NCI-H1417 treated with DMSO at 0.1 percent for 48 hours (cell line): ENCODE measurements at regions not wholly inside any gene's neighbourhood (a gene's known extent, or its start where the extent isn't known, plus 50 kb on each side); places are given as distances from the start of the nearest gene placed in this dataset.

Source experiments
- DNase-seq: peaks from one replicate; lab custom pipeline; 2025; lab: John Stamatoyannopoulos, UW

DNA sequence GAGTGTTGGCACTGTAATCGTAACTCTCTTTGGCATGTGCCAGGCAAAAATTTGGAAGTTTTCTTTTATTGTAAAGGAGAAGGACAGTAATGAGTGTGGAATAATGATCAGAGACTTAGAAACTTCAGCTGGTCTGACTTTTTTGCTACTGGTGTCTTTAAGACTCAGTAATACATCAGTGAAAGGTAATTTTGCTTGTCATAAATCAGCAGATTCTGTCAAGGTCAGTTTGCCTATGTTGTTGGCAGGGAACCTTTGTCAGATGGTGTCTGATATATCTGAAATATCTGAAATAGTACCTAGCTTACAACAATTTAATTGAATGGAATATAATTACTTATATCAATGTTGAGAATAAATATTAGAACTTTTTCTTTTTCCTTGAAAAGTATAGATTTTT, 516.9 kb downstream of the LRFN5 start:
- no peak for DNase-seq

DNA sequence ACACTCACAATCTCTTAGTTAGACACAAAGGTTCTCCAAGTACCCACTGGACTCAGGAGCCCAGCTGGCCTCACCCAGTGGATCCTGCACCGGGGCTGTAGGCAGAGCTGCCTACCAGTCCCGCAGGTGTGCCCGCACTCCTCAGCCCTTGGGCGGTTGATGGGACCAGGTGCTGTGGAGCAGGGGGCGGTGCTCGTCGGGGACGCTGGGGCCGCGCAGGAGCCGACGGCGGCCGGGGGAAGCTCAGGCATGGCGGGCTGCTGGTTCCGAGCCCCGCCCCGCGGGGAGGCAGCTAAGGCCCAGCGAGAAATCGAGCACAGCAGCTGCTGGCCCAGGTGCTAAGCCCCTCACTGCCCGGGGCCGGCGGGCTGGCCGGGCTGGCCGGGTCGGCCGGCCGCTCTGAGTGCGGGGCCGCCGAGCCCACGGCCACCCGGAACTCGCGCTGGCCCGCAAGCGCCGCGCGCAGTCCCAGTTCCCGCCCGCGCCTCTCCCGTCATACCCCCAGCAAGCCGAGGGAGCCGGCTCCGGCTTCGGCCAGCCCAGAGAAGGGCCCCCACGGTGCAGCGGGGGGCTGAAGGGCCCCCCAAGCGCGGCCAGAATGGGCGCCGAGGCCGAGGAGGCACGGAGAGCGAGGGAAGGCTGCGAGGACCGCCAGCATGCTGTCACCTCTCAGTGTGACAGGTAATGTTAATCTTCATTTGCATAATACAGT, 506.8 kb downstream of the LRFN5 start:
- DNase-seq: no peak

DNA sequence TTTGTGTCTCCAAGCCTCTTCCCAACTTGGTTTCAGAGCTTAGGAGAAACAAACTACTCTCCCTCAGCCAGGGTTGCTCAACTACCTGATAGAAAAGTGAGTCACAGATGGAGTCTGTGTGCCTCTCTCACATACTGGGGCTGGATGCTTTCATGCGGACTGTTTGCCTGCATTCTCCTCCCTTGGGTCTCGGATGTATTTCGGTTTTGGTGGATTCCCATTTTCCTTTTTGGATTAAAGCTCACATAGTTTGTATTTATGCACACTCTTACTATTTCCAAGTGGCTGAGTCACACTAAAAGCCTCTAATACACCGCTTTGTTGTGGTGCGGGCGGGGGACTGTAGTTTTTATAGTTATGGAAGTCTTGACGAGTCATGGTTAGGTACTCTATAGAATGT, 505.4 kb downstream of the LRFN5 start:
- DNase-seq: no peak

- DNase-seq: no peak
Measured at GRCh38 chr14:42111355-42111754, 504.7 kb downstream of the LRFN5 start.

GRCh38 chr14:42110167-42110566, 503.5 kb downstream of the LRFN5 start:
- DNase-seq: no peak

DNA sequence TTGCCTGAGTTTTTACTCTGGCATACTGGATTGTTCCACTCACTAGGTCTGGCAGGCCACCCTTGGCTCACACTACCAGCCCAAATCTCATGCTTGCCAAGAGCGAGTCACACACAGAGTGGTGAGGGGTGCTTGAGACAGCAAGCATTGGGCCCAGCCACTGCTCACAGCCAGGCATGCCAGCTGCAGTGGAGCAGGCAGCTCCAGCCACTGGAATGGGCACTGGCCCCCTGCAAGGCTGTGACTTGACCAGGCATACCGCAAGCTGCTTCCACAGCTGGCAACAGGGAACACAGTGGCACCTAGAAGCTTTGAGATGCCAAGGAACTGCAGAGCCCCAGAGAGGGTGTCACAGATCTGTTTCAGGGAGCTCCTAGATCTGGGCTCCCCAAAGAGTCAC, 488.5 kb downstream of the LRFN5 start:
- no peak for DNase-seq

- no peak for DNase-seq
Measured at GRCh38 chr14:42090122-42090521, 483.4 kb downstream of the LRFN5 start.

GRCh38 chr14:42079911-42080310, 473.2 kb downstream of the LRFN5 start:
- DNase-seq: no peak

- no peak for DNase-seq
Measured at GRCh38 chr14:42078345-42078744, 471.7 kb downstream of the LRFN5 start.

- no peak for DNase-seq
Measured at GRCh38 chr14:42070031-42070430, 463.4 kb downstream of the LRFN5 start.

- no peak for DNase-seq
Measured at GRCh38 chr14:42057111-42057510, 450.4 kb downstream of the LRFN5 start.

DNA sequence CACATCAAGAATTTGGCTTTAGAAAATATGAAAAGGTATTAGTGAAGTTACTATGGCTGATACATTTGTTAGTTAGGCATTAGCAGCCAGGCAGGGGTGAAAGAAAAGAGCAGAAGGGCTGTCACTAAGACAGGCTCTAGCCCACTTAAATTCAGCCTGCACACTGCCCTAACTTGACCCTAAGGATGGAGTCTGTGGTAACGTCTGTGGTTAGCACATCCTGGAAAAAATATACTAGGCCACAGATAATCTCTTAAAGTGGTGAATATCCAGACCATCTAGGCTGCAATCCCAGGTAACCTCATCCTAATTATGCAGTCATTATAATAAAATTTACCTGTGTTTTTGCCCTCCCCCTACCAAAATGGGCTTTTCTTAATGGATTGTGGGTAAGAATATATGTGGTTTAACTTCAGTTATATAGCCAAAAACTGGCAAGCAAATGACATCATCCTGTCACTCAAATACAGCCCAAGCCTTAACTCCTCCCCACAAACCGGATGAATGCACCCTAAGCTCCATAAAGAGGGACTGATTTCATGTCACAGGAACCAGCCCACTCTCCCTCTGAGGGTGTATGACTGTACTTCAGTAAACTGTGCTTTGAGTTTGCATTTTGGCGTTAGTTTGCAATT, 440.9 kb downstream of the LRFN5 start:
- no peak for DNase-seq

- no peak for DNase-seq
Measured at GRCh38 chr14:42045383-42045782, 438.7 kb downstream of the LRFN5 start.

DNA sequence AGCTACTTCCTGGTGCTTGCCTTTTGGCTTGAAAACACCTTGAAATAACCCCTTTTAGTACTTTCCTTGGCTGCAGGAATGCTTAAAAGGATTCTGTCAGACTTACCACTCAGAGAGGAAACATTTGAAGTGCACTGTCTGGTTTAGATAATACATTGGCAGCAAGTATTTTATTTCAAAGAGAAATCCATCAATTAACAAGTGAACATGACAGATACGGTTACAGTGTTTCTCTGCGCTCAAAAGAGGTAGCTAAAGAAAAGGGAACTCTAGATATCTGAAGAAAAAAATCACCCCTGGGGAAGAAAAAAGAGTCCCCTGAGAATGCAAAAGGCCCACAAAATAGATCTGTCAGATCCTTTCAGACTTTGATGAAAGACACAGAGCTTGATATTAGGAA, 421.9 kb downstream of the LRFN5 start:
- no peak for DNase-seq

DNA sequence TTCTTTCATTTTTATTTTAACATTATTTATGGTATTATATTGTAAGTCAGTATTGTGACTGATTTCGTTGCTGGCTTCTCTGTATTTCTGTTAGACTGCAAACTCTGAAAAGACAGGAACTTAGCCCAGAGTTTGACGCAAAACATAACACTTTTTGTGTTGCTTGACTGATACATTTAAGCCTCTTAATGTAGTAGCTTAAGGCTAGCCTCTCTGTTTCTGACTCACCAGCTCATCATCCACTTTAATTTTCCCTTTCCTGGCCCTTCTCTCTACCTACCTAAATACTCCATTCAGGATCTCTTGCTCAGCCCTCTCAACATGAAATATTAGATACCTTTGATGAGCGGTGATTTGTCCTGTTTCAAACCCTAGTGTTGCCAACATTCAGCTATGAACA, 420.6 kb downstream of the LRFN5 start:
- no peak for DNase-seq

DNA sequence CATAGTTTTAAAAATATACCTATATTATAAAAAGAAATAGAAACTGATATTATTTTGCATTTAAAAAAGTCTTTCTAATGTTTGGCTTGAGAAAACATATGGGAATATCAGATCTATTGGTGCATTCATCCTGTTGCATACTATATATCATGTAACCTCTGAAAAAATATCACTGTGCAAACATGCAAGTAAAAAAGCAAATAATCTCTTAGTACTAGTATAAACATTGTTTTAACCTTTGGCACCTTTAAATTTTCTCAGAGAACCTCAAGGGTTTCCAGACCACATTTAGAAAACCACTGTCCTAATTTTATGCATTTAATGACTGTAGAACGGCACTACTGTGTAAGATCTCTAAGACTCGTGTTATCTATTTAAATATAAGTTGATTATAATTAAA, 416.8 kb downstream of the LRFN5 start:
- no peak for DNase-seq

GRCh38 chr14:42014301-42014700, 407.6 kb downstream of the LRFN5 start:
- no peak for DNase-seq

- no peak for DNase-seq
Measured at GRCh38 chr14:42013559-42013958, 406.9 kb downstream of the LRFN5 start.

DNA sequence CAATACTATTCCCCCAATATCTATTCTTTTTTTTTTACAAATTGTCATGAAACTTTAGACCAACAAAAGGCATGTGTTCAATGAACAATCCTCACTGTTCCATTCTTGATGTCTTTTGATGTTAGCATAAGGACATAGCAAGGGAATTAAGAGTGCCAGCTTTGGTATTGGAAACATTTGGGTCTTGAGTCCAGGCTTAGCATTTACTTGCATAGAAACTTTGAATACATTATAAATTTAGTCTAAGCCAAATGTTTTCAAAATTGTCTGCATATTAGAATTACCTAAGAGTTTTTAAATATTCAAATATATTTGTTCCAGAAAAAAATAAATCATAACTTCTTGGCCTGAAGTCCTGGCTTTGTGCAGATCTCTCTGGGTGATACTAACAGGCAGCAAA, 406.5 kb downstream of the LRFN5 start:
- DNase-seq: no peak

DNA sequence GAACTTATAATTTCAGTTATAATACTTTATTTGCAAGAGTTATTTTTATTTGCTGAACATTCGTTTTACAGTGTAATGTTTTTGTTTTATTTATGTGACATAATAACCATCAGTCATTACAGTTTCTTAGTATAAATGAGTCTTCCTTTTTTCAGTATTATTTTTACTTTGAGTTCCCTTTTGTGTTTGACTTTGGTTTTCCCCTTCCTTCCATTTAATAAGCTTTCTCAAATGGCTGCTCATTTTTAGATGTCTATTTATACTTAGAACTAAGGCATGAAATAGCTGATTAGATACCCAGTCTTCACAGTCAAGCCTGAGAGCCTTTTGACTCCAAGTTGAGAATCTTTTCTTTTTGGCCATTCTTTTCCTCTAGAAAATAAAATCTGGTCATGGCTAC, 404.5 kb downstream of the LRFN5 start:
- DNase-seq: no peak

DNA sequence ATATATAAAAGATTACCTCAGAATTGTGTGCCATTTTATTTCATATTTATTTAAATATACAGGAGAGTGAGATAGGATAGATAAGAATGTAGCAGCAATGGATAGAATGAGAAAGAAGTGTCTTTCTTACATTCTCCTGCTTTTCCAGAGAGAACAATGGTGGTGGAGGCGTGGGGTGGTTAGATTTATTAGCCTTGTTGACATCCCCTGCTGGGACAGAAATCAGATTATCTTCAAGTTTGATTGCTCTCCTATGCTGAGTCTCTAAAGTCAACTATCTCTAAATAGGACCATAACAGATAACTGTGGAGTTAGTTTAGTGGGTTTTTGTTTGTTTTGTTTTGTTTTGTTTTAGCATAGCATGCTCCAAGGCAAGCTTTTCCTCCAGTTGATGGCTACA, 397.6 kb downstream of the LRFN5 start:
- no peak for DNase-seq

DNA sequence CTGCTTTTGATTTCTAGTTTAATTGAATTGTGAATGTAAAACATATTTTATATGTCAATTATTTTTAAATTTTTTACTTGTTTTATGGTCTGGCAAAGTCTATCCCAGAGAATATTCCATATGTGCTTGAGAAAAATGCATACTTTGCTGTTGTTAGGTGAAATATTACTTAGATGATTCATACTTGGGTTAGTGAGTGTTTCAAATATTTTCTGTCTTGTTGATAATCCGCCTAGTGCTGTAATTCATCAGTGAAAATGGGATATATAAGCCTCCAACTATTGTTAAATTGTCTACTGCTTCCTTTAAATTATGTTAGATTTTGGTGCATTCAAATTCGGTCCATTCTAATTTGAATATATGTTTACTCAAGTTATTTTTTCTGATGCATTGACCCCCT, 395.5 kb downstream of the LRFN5 start:
- DNase-seq: no peak

- DNase-seq: no peak
Measured at GRCh38 chr14:42001431-42001830, 394.8 kb downstream of the LRFN5 start.

DNA sequence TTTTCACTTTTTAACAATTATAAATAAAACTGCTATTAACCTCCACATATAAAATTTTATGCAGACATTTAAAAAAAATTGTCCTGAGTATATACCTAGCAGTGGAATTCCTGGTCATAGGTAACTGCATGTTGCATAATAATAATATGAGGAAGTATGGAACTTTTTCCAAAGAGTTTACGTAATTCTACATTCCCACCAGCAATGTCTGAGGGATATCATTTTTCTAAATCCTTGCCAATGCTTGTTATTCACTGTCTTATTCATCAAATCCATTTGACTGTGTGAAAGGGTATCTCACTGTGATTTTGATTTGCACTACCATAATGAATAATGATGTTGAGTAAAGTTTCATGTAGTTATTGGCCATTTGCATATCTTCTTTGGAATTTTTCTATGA, 393.8 kb downstream of the LRFN5 start:
- no peak for DNase-seq
